ENCODE measurements at regions not wholly inside any gene's neighbourhood (a gene's known extent, or its start where the extent isn't known, plus 50 kb on each side); places are given as distances from the start of the nearest gene placed in this dataset.

- TF ChIP-seq CTCF (IDR thresholded peaks at IDR 0.05; ENCODE audit: low read length, missing control alignments), result no peak
- H3K4me3 ChIP-seq (replicated peaks; ENCODE audit: low read depth, low read length), result no peak overlapping the region
- DNase-seq (ENCODE audit: low read depth), result no peak
Observed at GRCh38 chr14:89630101-89630829, 213.2 kb upstream of the FOXN3 start.

- DNase-seq (ENCODE audit: low read depth), result no peak
Observed at GRCh38 chr14:89629383-89629782, 212.3 kb upstream of the FOXN3 start.

GRCh38 chr14:89628521-89628920 is 211.5 kb upstream of the FOXN3 start:
- H3K4me3 ChIP-seq (replicated peaks; ENCODE audit: low read depth, low read length), result no peak overlapping the region
- DNase-seq (ENCODE audit: low read depth), result no peak
- no peak for TF ChIP-seq CTCF (IDR thresholded peaks at IDR 0.05; ENCODE audit: low read length, missing control alignments)

More at GRCh38 chr14:89629383-89629782, 212.3 kb upstream of the FOXN3 start:
- H3K4me3 ChIP-seq (replicated peaks; ENCODE audit: low read depth, low read length), result no peak overlapping the region
- TF ChIP-seq CTCF (IDR thresholded peaks at IDR 0.05; ENCODE audit: low read length, missing control alignments), result no peak

- no peak for TF ChIP-seq CTCF (IDR thresholded peaks at IDR 0.05; ENCODE audit: low read length, missing control alignments)
- H3K4me3 ChIP-seq (replicated peaks; ENCODE audit: low read depth, low read length), result no peak overlapping the region
- no peak for DNase-seq (ENCODE audit: low read depth)
Observed at GRCh38 chr14:89626233-89626806, 209.3 kb upstream of the FOXN3 start.

GRCh38 chr14:89625731-89626232 is 208.7 kb upstream of the FOXN3 start:
- no peak for DNase-seq (ENCODE audit: low read depth)
- no peak overlapping the region for H3K4me3 ChIP-seq (replicated peaks; ENCODE audit: low read depth, low read length)
- TF ChIP-seq CTCF (IDR thresholded peaks at IDR 0.05; ENCODE audit: low read length, missing control alignments), result no peak

GRCh38 chr14:89625244-89625713 is 208.2 kb upstream of the FOXN3 start:
- H3K4me3 ChIP-seq (replicated peaks; ENCODE audit: low read depth, low read length), result no peak overlapping the region
- no peak for TF ChIP-seq CTCF (IDR thresholded peaks at IDR 0.05; ENCODE audit: low read length, missing control alignments)
- DNase-seq (ENCODE audit: low read depth), result peak; percentile 58

Measured in fibroblast of pulmonary artery (primary cell).